ENCODE measurements at regions not wholly inside any gene's neighbourhood (a gene's known extent, or its start where the extent isn't known, plus 50 kb on each side); places are given as distances from the start of the nearest gene placed in this dataset.

DNA sequence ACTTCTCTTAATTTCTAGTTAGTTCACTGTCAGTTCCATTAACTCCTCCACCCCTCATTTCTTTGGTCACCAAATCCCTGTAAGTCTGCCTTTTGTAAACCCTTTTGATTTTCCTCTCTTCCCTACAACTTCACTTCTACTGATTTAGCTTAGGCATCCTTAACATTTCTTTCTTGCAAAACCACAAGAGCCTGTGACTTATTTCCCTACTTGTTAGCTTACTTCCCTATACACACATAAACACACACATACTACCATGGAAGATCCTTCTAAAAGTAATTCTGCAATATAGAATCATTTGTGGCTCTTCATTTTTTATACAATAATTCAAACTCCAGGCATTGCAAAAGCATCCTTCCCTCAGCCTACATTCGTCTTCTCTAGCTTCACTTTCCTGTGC is 494.3 kb upstream of the USP15 start:
- Histone ChIP-seq H3K27ac (no peak overlapping the region), H3K36me3 (no peaks in the 10 kb centered on the region), H3K27me3 (no peaks in the 10 kb centered on the region), H3K4me3 (no peak overlapping the region), H3K9me3 (peaks cover 0 to 7% (median 0%) of the 10 kb centered on the region in 4 donors), H3K4me1 (no peaks in the 10 kb centered on the region)
- TF ChIP-seq EP300 (IDR thresholded peaks at IDR 0.05) (no peak), POLR2A (IDR thresholded peaks at IDR 0.05) (no peak)
- TF ChIP-seq, protein P1, sequence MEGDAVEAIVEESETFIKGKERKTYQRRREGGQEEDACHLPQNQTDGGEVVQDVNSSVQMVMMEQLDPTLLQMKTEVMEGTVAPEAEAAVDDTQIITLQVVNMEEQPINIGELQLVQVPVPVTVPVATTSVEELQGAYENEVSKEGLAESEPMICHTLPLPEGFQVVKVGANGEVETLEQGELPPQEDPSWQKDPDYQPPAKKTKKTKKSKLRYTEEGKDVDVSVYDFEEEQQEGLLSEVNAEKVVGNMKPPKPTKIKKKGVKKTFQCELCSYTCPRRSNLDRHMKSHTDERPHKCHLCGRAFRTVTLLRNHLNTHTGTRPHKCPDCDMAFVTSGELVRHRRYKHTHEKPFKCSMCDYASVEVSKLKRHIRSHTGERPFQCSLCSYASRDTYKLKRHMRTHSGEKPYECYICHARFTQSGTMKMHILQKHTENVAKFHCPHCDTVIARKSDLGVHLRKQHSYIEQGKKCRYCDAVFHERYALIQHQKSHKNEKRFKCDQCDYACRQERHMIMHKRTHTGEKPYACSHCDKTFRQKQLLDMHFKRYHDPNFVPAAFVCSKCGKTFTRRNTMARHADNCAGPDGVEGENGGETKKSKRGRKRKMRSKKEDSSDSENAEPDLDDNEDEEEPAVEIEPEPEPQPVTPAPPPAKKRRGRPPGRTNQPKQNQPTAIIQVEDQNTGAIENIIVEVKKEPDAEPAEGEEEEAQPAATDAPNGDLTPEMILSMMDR (IDR thresholded peaks at IDR 0.05): no peak
- no peak for DNase-seq (ENCODE audit: low spot score in 2 of 2)
- 70 to 73% methylated on average over 1 of the region's 1 CpG for WGBS, 2 donors

DNA sequence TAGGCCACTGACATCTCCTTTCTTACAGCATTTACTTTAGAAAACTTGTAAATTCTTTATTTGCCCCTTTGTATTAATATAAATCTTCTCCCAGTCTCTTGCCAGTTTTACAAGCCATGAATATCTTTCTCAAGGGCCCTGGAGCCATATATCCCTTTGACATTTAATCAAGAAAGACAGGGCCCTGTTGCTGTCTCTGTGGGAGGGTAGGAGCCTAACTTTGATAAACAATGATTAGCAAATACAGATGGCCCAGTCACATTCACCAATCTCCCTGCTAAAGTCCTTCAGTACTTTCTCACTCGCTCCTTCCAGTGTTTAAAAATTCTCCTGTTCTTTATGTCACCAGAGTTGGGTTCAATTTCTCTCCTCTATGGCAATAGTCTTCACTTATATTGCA is 479.8 kb upstream of the USP15 start:
- no peak for DNase-seq (ENCODE audit: low spot score in 2 of 2)
- no peak overlapping the region for H3K27ac ChIP-seq
- no peaks in the 10 kb centered on the region for H3K9me3 ChIP-seq
- H3K36me3 ChIP-seq: no peaks in the 10 kb centered on the region
- TF ChIP-seq EP300 (IDR thresholded peaks at IDR 0.05): no peak
- TF ChIP-seq, protein P1 (IDR thresholded peaks at IDR 0.05): no peak
- no peak for TF ChIP-seq POLR2A (IDR thresholded peaks at IDR 0.05)
- WGBS, 2 donors: 83 to 86% methylated on average over 1 of the region's 1 CpG
- H3K4me3 ChIP-seq: no peak overlapping the region
- no peaks in the 10 kb centered on the region for H3K4me1 ChIP-seq
- no peaks in the 10 kb centered on the region for H3K27me3 ChIP-seq

DNA sequence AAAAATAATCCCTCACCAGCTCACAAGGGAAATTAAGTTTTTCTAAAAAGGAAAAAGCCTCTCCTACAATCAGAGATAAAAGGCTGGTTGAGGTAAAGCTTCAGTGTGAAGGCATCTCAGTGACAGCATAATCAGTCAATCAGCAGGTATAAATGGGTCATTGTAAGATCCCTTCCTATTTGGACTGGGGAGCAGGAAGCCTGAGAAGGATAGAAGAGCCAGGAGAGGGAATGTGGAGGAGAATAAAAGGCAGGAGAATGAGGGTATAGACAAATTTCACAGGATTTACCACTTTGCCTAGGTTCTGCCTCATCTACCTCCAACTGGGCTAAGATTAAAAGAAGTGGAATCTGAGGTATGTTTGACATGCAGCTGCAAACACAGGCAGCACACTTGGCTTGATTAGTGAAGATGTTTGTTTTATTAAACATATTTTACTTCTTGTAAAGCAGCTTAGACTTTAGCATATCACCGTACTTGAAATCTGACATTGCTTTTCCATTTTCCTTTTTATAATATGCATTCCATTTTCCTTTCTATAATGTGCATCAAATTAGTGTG is 479.1 kb upstream of the USP15 start:
- no peaks in the 10 kb centered on the region for H3K27me3 ChIP-seq
- H3K4me3 ChIP-seq: no peak overlapping the region
- TF ChIP-seq EP300 (IDR thresholded peaks at IDR 0.05): no peak
- TF ChIP-seq, protein P1 (IDR thresholded peaks at IDR 0.05): no peak
- no peak for TF ChIP-seq POLR2A (IDR thresholded peaks at IDR 0.05)
- H3K27ac ChIP-seq: no peak overlapping the region
- WGBS, 2 donors: 23 to 50% methylated on average over 1 of the region's 1 CpG
- H3K4me1 ChIP-seq: no peaks in the 10 kb centered on the region
- no peak for DNase-seq (ENCODE audit: low spot score in 2 of 2)
- H3K36me3 ChIP-seq: no peaks in the 10 kb centered on the region
- no peaks in the 10 kb centered on the region for H3K9me3 ChIP-seq

DNA sequence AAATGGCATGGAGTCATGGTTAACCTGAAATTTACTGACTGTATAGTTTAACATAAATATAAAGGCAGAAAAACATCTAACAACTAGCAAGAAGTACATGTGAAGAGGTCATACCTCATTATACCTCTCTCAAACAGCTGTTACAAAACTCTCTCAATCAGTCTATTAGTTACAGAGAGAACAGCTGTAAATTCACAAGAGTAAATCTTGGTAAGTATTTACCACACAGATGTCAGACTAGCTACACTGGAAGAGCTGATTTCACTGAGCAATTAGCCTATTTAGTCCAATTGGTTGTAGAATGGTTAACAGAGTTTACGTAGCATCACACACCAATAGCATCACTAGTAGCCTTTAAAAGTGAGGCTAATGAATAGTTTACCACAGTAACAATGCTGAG is 463.4 kb upstream of the USP15 start:
- H3K36me3 ChIP-seq: no peaks in the 10 kb centered on the region
- 46 to 76% methylated on average over 1 of the region's 1 CpG for WGBS, 2 donors

DNA sequence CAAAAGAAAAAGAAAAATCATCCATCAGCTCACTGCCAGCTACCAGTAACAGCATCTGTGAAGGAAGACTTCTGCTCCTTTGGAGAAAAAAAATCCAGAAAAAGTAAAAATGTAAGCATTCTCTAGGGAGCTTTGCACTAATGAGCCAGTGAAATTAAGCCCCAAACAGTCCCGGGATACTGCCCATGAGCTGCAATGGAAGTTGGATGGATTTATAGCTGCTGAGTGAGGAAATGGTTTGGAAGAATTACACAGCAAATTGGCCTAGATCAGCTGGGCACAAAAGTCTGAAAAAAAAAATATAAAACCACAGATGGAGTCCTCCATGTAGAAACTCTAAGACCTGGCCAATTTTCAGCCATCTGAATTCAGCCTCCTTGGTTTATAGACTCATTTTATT is 462.9 kb upstream of the USP15 start:
- Histone ChIP-seq H3K4me1 (no peaks in the 10 kb centered on the region), H3K27ac (no peak overlapping the region), H3K36me3 (no peaks in the 10 kb centered on the region), H3K27me3 (no peaks in the 10 kb centered on the region), H3K9me3 (no peaks in the 10 kb centered on the region), H3K4me3 (no peak overlapping the region)
- DNase-seq (ENCODE audit: low spot score in 2 of 2): no peak
- 22 to 23% methylated on average over 1 of the region's 1 CpG for WGBS, 2 donors
- no peak for TF ChIP-seq POLR2A (IDR thresholded peaks at IDR 0.05)
- no peak for TF ChIP-seq EP300 (IDR thresholded peaks at IDR 0.05)
- TF ChIP-seq, protein P1 (IDR thresholded peaks at IDR 0.05): no peak

More for the DNA sequence above, 463.4 kb upstream of the USP15 start:
- Histone ChIP-seq H3K4me3 (no peak overlapping the region), H3K9me3 (no peaks in the 10 kb centered on the region), H3K4me1 (no peaks in the 10 kb centered on the region), H3K27me3 (no peaks in the 10 kb centered on the region), H3K27ac (no peak overlapping the region)
- no peak for DNase-seq (ENCODE audit: low spot score in 2 of 2)
- TF ChIP-seq EP300 (IDR thresholded peaks at IDR 0.05) (no peak), POLR2A (IDR thresholded peaks at IDR 0.05) (no peak)
- TF ChIP-seq, protein P1 (IDR thresholded peaks at IDR 0.05): no peak
